Stimulated activated CD8-positive, alpha-beta memory T cell treated with anti-CD3 and anti-CD28 coated beads, Interleukin-7, amount 100 ng/mL, for 48 hours (primary cell): ENCODE measurements at regions not wholly inside any gene's neighbourhood (a gene's known extent, or its start where the extent isn't known, plus 50 kb on each side); places are given as distances from the start of the nearest gene placed in this dataset.
"Not testable (repeated sequence)": the region's sequence is repeated elsewhere in the genome, so short reads cannot be mapped to it uniquely, and the experiment has no call there.

Experiments used
- DNase-seq, 2 donors: peaks; one replicate each; pipeline ENCODE4 v3.0.0-alpha.2; 2020; ENCODE audit warnings: low read depth in 1 of 2; ENCODE audit errors: extremely low read depth in 1 of 2

GRCh38 chr20:47980336-47981177 lies 195.3 kb upstream of the SULF2 start:
- no peak for DNase-seq

DNA sequence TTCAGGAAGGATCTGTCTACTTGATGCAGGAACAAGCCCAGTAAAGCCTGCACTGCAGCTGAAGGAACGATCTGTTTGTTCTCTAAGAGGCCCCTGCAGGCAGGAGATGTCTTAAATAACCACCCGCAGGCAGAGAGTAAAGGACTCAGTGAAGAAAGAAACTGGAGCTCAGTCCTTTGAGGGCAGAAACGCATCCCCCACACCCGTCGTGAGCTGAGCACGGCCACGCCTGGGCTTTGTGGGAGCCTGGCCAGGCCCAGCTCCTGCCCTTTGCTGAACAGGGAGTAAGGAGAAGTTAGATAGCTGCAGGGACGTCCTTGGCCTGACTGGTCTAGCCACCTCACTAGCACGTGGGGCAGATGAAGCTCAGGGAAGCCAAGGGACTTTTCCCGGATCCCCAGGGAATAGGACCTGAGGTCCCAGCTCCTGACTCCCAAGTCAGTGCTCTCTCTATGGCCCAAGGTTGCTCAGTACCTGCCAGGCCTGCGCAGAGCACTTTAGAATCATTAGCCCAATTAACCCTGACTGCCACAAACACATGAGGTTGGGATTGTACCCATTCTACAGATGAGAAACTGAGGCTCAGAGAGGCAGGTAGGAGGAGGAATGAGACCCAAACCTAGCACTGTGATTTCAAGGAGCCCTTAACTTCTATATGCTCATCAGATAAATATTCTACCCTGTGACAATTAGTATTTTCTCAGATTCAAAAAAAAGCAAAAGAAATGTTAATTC lies 194.2 kb upstream of the SULF2 start:
- DNase-seq, result not testable (repeated sequence)

GRCh38 chr20:47978428-47979120 lies 193.3 kb upstream of the SULF2 start:
- not testable (repeated sequence) for DNase-seq

DNA sequence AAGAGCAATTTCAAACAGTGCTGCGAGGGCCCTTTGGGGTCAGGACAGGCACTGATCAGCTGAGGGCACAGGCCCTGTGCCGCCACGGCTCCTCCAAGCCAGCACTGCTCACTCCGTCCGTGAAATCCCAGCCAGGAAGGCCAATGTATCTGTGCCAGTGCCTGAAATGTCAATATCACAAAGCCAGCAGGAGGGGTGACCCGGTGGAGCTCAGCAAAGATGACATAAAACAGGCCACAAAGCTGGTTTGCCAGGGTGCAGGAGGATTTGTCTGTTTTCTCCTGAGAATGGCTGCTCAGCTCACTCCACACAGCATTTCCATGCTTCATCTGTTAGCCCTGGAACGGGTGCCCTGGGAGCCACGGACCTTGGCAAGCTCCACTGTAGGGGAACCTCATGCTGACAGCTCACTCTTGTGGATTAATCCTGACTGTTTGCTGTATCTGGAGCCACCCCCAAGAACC lies 192.5 kb upstream of the SULF2 start:
- not testable (repeated sequence) for DNase-seq

DNA sequence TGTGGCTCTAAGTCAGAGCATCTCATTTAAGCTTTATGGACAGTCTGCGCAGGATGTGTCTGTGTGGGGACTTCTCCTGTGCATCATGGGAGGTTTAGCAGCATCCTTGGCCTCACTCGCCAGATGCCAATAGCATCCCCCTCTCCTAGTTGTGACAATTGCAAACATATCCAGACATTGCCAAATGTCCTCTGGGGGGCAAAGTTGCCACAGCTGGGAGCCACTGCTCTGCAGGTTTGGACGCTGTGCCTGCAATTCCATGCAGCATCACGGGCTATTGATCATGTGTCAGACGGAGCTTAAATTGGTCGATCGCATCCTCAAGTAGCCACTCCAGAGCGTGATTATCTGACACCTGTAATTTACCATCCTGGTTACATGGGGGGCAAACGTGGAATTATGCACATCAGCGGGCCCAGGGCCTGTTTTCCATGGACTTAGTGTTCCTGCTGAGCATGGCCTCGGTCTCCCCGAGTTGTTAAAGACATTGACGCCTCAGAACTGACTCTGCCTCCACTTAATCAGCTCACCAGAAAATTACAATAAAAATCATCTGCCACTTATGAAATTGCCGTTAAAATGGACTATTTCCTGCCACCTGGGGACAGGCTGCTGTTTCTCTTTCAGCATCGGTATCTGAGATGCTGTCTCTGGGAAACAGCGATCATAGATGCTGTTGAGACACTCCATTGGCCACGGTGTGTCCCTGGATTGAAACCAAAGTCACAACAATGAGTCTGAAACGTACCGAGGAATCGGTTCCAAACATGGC lies 191.9 kb upstream of the SULF2 start:
- not testable (repeated sequence) for DNase-seq

- DNase-seq, result no peak
These were observed 189.1 kb upstream of the SULF2 start for GRCh38 chr20:47974234-47974878.

- no peak for DNase-seq
These were observed 188.4 kb upstream of the SULF2 start for GRCh38 chr20:47973519-47974233.

DNA sequence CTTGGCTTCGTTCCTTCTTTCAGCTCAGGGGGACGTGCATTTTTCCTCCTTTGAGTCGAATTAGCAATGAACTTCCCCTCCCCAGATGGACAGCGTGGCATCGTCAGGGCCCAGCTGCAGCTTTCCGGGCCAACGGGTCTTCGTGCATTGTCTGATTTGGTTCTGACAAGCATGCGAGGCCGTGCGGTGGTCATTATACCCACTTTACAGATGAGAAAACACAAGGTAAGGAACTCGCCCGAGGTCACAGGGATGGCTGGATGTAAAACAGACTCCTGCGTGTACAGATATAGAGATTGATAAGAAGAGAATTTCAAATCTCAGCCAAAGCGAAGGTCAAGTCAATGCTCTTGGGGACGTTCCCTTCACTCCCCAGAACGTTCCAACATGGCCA lies 187.6 kb upstream of the SULF2 start:
- DNase-seq, result no peak

- DNase-seq, result not testable (repeated sequence)
These were observed 187.1 kb upstream of the SULF2 start for GRCh38 chr20:47972297-47972915.

DNA sequence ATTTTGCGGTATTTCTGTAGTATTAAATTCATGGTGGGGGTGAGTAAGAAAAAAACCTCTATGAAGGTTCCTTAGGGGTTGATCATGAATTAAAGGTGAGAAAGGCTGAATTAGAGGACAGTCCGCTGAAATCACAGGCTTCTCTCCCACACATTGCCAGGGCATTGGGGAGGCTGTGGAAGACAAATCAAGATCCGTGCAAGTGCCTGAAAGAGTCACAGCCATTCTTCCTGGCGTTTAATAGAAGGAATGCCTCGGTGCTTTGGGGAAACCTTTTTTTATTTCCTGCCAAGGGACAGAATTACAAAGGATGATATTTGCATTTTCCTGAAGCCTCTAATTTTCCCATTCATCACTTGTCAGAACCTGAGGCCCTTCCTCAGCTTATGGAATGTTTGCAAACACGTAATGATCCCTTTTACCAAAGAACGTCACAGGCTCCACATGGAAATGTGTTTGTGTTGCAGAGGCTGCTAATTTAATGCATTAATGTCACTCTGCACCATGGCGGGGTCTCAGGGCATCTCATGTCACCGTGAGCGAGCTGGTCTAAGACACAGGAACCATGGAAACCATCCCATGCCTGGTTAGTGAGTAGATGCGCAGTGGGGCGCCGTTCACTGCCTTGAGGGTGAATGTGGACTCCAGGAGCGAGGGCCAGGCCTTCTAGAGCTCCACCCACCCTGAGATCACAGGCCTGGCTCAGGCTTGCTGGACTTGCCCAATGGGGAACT lies 185.9 kb upstream of the SULF2 start:
- no peak for DNase-seq

- no peak for DNase-seq
These were observed 185.1 kb upstream of the SULF2 start for GRCh38 chr20:47970282-47970903.

GRCh38 chr20:47969426-47969825 lies 184.1 kb upstream of the SULF2 start:
- no peak for DNase-seq

DNA sequence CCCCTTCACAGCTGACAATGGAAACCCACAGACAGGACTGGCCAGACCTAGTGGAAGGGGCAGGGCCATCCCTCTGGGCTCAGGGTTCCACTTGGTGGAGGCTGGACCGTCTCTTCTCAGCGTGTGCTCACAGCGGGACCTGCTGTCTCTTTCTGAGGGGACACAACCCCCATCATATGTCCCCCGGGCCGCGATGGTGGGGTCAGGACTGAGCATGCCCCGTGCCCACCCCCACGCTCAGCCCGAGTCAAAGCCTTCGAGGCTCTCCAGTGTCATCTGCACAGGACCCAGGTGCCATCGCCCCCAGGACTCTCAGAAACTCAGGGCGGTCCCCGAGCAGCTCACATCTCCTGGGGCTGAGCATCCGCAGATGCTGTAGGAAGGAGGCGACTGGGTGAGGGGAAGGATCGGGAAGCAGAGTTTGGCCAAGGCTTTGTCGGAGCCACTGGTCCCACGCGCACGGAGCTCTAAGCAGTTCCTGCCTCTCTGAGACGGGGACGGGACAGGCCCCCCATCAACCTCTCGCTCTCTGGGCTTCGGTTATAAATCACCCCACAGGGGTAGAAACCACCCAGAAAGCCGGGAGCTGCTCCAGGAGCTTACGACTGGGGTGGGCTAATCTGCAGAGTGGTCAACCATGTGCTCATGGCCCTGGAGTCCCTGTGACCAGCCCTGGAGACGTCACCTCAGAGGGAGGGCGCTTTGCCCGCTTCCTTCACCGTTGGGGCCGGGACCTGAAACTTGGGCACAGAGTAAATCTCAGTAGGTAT lies 183.4 kb upstream of the SULF2 start:
- no peak for DNase-seq

DNA sequence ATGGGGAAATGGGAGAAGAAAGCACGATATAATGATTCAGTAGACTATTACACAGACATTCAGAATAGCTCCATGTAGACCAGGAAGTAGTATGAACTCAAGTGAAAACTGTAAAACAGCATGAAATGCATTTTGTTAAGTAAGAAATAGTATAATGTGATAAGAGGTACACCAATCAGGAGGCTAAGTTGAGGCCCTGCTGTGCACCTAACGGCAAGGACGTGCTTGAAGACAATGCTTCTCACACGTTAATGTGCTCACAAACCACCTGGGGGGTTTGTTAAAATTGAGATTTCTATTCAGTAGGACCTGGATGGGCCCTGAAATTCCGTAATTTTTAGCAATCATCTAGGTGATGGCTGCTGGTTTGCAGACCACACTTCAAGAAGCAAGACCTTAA lies 178.9 kb upstream of the SULF2 start:
- no peak for DNase-seq

GRCh38 chr20:47963022-47963421 lies 177.7 kb upstream of the SULF2 start:
- no peak for DNase-seq

- no peak for DNase-seq
These were observed 177.1 kb upstream of the SULF2 start for GRCh38 chr20:47962286-47962963.
